ENCODE measurements at regions not wholly inside any gene's neighbourhood (a gene's known extent, or its start where the extent isn't known, plus 50 kb on each side); places are given as distances from the start of the nearest gene placed in this dataset.

GRCh38 chr7:152571068-152571467 is 104.9 kb downstream of the XRCC2 start:
- TF ChIP-seq CTCF (IDR thresholded peaks at IDR 0.05) = no peak
- TF ChIP-seq POLR2A (IDR thresholded peaks at IDR 0.05) = no peak
